Colonic mucosa (tissue), 4 donors: ENCODE measurements at regions not wholly inside any gene's neighbourhood (a gene's known extent, or its start where the extent isn't known, plus 50 kb on each side); places are given as distances from the start of the nearest gene placed in this dataset.

Experiments
- DNase-seq: peaks from one replicate; pipeline ENCODE4 v3.0.0-alpha.2; 2020
- H3K27ac ChIP-seq: fragments of 200-600 bp; one replicate; pipeline ENCODE4 v1.8.0; 2021
- H3K27me3 ChIP-seq: fragments of 200-600 bp; one replicate; pipeline ENCODE4 v1.8.0; 2021
- H3K36me3 ChIP-seq: fragments of 200-600 bp; one replicate; pipeline ENCODE4 v1.8.0; 2021
- H3K4me1 ChIP-seq: fragments of 200-600 bp; one replicate; pipeline ENCODE4 v1.8.0; 2021; ENCODE audit warnings: mild to moderate bottlenecking
- H3K4me3 ChIP-seq: fragments of 200-600 bp; one replicate; pipeline ENCODE4 v1.8.0; 2021
- H3K9ac ChIP-seq, 2 donors: one replicate each; pipeline ENCODE4 v1.7.0; 2013; ENCODE audit warnings: control low read depth in 2 of 2, low read depth in 2 of 2, low read length in 2 of 2
- H3K9me3 ChIP-seq: fragments of 200-600 bp; one replicate; pipeline ENCODE4 v1.8.0; 2021
- intact Hi-C: fragments of 100-400 bp; cut with DNase I; formaldehyde crosslinking; loops from one replicate; pipeline ENCODE4 v1.14.1; 2022
- TF ChIP-seq, protein P1 (sequence below): fragments of 200-600 bp; IDR thresholded peaks from one replicate; pipeline ENCODE4 v1.8.0; 2022; ENCODE audit warnings: antibody characterized with exemption, mild to moderate bottlenecking
- donor health status: healthy.
- donor health status: DM: no; HTN: no; CAD: no.
- donor health status: DM: no; HTN: no; CAD: no.

DNA sequence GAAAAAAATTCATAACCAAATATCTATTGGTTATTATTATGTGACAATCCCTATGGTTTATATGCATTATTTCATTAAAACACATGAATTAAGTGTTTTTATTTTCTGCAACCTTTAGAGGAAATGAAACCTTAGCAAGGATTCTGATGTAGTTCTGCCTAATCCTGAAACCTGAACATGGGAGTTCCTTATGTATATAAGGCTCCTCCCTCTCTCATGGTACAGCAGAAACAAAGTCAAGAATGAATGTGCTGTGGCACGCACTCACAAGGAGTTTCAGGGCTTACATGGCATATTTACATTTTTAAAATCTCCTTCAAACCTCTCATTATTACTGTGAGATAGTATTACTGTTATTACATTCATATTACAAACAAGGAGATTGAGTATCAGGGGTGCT, 426.4 kb upstream of the CITED2 start:
- no peak overlapping the region for H3K4me3 ChIP-seq

GRCh38 chr6:139790527-139790926, 416.1 kb upstream of the CITED2 start:
- Histone ChIP-seq H3K36me3 (no peaks in the 10 kb centered on the region), H3K9ac (no peak overlapping the region), H3K27me3 (no peaks in the 10 kb centered on the region), H3K27ac (no peak overlapping the region), H3K4me3 (no peak overlapping the region), H3K9me3 (no peaks in the 10 kb centered on the region), H3K4me1 (no peaks in the 10 kb centered on the region)
- no peak for DNase-seq
- TF ChIP-seq, protein P1, sequence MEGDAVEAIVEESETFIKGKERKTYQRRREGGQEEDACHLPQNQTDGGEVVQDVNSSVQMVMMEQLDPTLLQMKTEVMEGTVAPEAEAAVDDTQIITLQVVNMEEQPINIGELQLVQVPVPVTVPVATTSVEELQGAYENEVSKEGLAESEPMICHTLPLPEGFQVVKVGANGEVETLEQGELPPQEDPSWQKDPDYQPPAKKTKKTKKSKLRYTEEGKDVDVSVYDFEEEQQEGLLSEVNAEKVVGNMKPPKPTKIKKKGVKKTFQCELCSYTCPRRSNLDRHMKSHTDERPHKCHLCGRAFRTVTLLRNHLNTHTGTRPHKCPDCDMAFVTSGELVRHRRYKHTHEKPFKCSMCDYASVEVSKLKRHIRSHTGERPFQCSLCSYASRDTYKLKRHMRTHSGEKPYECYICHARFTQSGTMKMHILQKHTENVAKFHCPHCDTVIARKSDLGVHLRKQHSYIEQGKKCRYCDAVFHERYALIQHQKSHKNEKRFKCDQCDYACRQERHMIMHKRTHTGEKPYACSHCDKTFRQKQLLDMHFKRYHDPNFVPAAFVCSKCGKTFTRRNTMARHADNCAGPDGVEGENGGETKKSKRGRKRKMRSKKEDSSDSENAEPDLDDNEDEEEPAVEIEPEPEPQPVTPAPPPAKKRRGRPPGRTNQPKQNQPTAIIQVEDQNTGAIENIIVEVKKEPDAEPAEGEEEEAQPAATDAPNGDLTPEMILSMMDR, result no peak
- intact Hi-C loops, result no loop called here

More for the DNA sequence above, 426.4 kb upstream of the CITED2 start:
- no peak for DNase-seq
- no peaks in the 10 kb centered on the region for H3K9me3 ChIP-seq
- H3K27me3 ChIP-seq, result no peaks in the 10 kb centered on the region
- intact Hi-C loops, result no loop called here
- H3K27ac ChIP-seq, result no peak overlapping the region
- TF ChIP-seq, protein P1, result no peak
- H3K36me3 ChIP-seq, result no peaks in the 10 kb centered on the region
- H3K9ac ChIP-seq, result no peak overlapping the region
- no peaks in the 10 kb centered on the region for H3K4me1 ChIP-seq

DNA sequence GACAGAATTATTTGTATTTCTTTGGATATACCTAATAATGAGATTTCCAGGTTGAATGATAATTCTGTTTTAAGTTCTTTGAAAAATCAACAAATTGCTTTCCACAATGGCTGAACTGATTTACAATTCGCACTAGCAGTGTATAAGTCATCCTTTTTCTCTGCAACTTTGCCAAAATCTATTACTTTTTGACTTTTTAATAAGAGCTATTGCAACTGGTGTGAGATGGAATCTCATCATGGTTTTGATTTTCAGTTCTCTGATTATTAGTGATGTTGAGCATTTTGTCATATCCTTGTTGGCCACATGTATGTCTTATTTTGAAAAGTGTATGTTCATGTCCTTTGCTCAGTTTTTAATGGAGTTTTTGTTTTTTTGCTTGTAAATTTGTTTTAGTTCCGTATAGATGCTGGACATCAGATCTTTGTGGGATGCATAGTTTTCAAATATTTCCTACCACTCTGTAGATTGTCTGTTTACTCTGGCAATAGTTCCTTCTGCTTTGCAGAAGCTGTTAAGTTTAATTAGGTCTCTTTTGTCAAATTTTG, 409.8 kb upstream of the CITED2 start:
- Histone ChIP-seq H3K9ac (no peak overlapping the region), H3K4me1 (no peaks in the 10 kb centered on the region), H3K36me3 (no peaks in the 10 kb centered on the region), H3K27ac (no peak overlapping the region), H3K27me3 (no peaks in the 10 kb centered on the region), H3K4me3 (no peak overlapping the region), H3K9me3 (no peaks in the 10 kb centered on the region)
- DNase-seq, result no peak
- intact Hi-C loops, result no loop called here
- TF ChIP-seq, protein P1, result no peak

GRCh38 chr6:139779988-139780774, 405.7 kb upstream of the CITED2 start:
- Histone ChIP-seq H3K9me3 (no peaks in the 10 kb centered on the region), H3K4me3 (no peak overlapping the region), H3K36me3 (no peaks in the 10 kb centered on the region), H3K9ac (no peak overlapping the region), H3K4me1 (no peaks in the 10 kb centered on the region), H3K27ac (no peak overlapping the region), H3K27me3 (no peaks in the 10 kb centered on the region)
- intact Hi-C loops, result no loop called here
- TF ChIP-seq, protein P1, result no peak
- no peak for DNase-seq

GRCh38 chr6:139778688-139779087, 404.2 kb upstream of the CITED2 start:
- Histone ChIP-seq H3K4me3 (no peak overlapping the region), H3K27ac (no peak overlapping the region), H3K27me3 (no peaks in the 10 kb centered on the region), H3K36me3 (no peaks in the 10 kb centered on the region), H3K4me1 (no peaks in the 10 kb centered on the region), H3K9me3 (no peaks in the 10 kb centered on the region), H3K9ac (no peak overlapping the region)
- TF ChIP-seq, protein P1, result no peak
- no peak for DNase-seq
- intact Hi-C loops, result no loop called here
